Lower leg skin (tissue), 4 donors: ENCODE measurements at regions not wholly inside any gene's neighbourhood (a gene's known extent, or its start where the extent isn't known, plus 50 kb on each side); places are given as distances from the start of the nearest gene placed in this dataset.

Source experiments
- DNase-seq, 2 donors: peaks; one replicate each; pipeline ENCODE4 v3.0.0-alpha.2; 2019; ENCODE audit warnings: low spot score in 2 of 2
- H3K4me3 ChIP-seq: fragments of 200-600 bp; sonication (generic); 2 replicates; pipeline ENCODE4 v1.5.1; 2017; ENCODE audit warnings: mild to moderate bottlenecking, low read depth; ENCODE audit not compliant: poor library complexity, severe bottlenecking
- CTCF ChIP-seq, 3 donors: fragments of 450-650 bp; IDR thresholded peaks; one replicate each; pipeline ENCODE4 v1.5.1; 2016; ENCODE audit warnings: antibody characterized with exemption in 3 of 3, mild to moderate bottlenecking in 3 of 3, moderate library complexity in 2 of 3
- POLR2A ChIP-seq, 2 donors: fragments of 450-650 bp; IDR thresholded peaks; one replicate each; pipeline ENCODE4 v1.6.1; 2016 to 2017; ENCODE audit warnings: antibody characterized with exemption in 2 of 2, mild to moderate bottlenecking in 1 of 2, moderate library complexity in 1 of 2
- WGBS, 2 donors: methylation state at CpG; one replicate each; pipeline ENCODE4 v1.1.5; 2018; 5-methylcytosine and 5-hydroxymethylcytosine counted together
- intact Hi-C: fragments of 100-400 bp; cut with DNase I; formaldehyde crosslinking; loops from one replicate; pipeline ENCODE4 v1.15.0; 2023; ENCODE audit warnings: low total_unique reads

- DNase-seq = no peak
- no peak for TF ChIP-seq CTCF (IDR thresholded peaks at IDR 0.05)
- no peak for TF ChIP-seq POLR2A (IDR thresholded peaks at IDR 0.05)
- 81% methylated on average over 5 of the region's 5 CpGs for WGBS, 2 donors
Measured at GRCh38 chr5:14040542-14040941, 96.1 kb upstream of the DNAH5 start.

GRCh38 chr5:14039576-14039975, 95.1 kb upstream of the DNAH5 start:
- intact Hi-C loops = no loop called here
- 75 to 77% methylated on average over 1 of the region's 1 CpG for WGBS, 2 donors
- H3K4me3 ChIP-seq = no peak overlapping the region
- TF ChIP-seq POLR2A (IDR thresholded peaks at IDR 0.05) (no peak), CTCF (IDR thresholded peaks at IDR 0.05) (no peak)
- no peak for DNase-seq

More at GRCh38 chr5:14040542-14040941, 96.1 kb upstream of the DNAH5 start:
- intact Hi-C loops = no loop called here
- H3K4me3 ChIP-seq = no peak overlapping the region

- WGBS, 2 donors = 72 to 78% methylated on average over 7 of the region's 7 CpGs
- DNase-seq = no peak
- TF ChIP-seq CTCF (IDR thresholded peaks at IDR 0.05) (no peak), POLR2A (IDR thresholded peaks at IDR 0.05) (no peak)
- intact Hi-C loops = no loop called here
- no peak overlapping the region for H3K4me3 ChIP-seq
Measured at GRCh38 chr5:14039063-14039462, 94.6 kb upstream of the DNAH5 start.

- TF ChIP-seq CTCF (IDR thresholded peaks at IDR 0.05) = no peak
- no peak for TF ChIP-seq POLR2A (IDR thresholded peaks at IDR 0.05)
- 83 to 84% methylated on average over 10 of the region's 10 CpGs for WGBS, 2 donors
- intact Hi-C loops = no loop called here
- no peak overlapping the region for H3K4me3 ChIP-seq
- DNase-seq = no peak
Measured at GRCh38 chr5:14038341-14038959, 94.0 kb upstream of the DNAH5 start.

- 70% methylated on average over 9 of the region's 9 CpGs for WGBS, 2 donors
Measured at GRCh38 chr5:14036947-14037346, 92.5 kb upstream of the DNAH5 start.

More at GRCh38 chr5:14036947-14037346, 92.5 kb upstream of the DNAH5 start:
- H3K4me3 ChIP-seq = no peak overlapping the region
- TF ChIP-seq POLR2A (IDR thresholded peaks at IDR 0.05) (no peak), CTCF (IDR thresholded peaks at IDR 0.05) (no peak)
- intact Hi-C loops = no loop called here
- DNase-seq = no peak
